Activated T-helper 9 cell treated with anti-CD3 and anti-CD28 coated beads, Interleukin-2, amount 50 U/mL, for 16 hours (primary cell): ENCODE measurements at regions not wholly inside any gene's neighbourhood (a gene's known extent, or its start where the extent isn't known, plus 50 kb on each side); places are given as distances from the start of the nearest gene placed in this dataset.

Experiments
- DNase-seq: peaks from one replicate; pipeline ENCODE4 v3.0.0-alpha.2; 2020; ENCODE audit warnings: low read depth

- no peak for DNase-seq
These were observed 70.8 kb upstream of the GNAZ start for GRCh38 chr22:22999523-22999922.

- no peak for DNase-seq
These were observed 69.5 kb upstream of the GNAZ start for GRCh38 chr22:23000657-23001347.

- no peak for DNase-seq
These were observed 68.9 kb upstream of the GNAZ start for GRCh38 chr22:23001463-23001862.

- no peak for DNase-seq
These were observed 67.6 kb upstream of the GNAZ start for GRCh38 chr22:23002612-23003180.

GRCh38 chr22:23007823-23008222 is 62.5 kb upstream of the GNAZ start:
- DNase-seq = no peak

- DNase-seq = no peak
These were observed 61.4 kb upstream of the GNAZ start for GRCh38 chr22:23008896-23009295.
